Suppressor macrophage treated with lipopolysaccharide for 1 hour (primary cell): ENCODE measurements at regions not wholly inside any gene's neighbourhood (a gene's known extent, or its start where the extent isn't known, plus 50 kb on each side); places are given as distances from the start of the nearest gene placed in this dataset.

Source experiments
- DNase-seq, 3 donors: peaks; one replicate each; pipeline ENCODE4 v3.0.0-alpha.2; 2020 to 2022

DNA sequence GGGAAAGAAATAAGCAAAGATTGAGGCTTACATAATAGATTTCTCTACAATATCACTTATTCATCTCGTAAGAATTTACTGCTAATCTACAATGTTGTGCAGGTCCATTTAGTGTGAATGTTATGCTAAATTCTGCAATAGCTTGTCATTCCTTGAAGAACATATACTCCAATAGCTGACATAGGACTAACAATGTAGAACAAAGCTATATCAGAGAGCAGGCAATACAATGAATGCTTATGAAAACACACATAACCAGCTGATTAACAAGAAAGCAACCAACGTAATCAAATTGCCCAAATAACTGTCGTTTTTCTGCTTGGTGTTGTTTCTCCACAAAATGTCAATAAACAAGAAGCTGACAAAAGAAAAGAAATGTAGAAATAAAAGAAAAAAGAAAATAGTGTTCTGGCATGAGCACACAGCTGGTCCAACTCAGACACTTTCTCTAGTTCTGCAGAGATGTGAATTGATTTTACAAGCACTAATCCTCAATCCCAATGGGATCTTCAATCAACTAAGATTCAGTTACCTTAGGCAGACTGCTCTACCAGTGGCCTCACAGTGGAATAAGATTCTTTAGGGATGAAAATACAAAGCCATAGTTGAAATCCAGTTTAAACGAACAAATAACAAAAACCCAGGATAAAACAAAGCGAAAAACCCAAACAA, 1024.7 kb upstream of the PIK3C3 start:
- no peak for DNase-seq

DNA sequence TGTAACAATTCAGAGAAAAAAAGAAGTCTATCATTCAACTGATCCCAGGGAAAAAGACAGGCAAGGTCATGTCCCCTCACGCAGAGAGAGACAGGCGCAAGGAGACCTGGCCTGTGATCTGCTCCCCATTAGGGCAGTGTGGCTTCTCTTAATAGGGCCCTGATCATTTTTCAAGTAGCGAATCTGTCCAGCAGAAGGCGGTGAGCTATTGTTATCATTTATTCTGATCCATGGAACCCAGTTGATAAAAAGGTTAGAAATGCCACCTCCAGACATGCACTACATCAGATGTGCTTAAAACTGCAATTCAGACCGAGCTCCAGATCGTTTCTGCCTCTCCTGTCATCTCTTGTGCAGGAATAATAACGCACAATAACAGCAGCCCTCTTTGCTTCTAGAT, 1025.6 kb upstream of the PIK3C3 start:
- no peak for DNase-seq

DNA sequence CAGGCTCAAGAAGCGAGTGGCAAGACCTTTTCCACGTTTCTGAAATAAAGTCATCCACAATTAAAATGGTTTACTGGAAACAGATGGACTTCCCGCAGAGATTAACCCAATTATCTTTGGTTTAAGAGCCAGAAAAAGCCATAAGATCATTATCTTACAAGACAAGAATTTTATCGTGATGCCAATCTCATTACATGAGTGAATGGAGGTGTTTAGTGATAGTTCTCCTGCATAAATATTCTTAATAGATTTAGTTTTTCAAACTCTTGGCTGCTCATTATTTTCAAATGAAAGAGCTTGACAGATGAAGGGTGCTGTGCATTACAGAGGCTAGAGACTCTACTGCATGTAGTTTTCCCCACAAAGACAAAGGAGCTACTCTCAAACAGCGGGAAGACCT, 1028.4 kb upstream of the PIK3C3 start:
- DNase-seq: no peak

DNA sequence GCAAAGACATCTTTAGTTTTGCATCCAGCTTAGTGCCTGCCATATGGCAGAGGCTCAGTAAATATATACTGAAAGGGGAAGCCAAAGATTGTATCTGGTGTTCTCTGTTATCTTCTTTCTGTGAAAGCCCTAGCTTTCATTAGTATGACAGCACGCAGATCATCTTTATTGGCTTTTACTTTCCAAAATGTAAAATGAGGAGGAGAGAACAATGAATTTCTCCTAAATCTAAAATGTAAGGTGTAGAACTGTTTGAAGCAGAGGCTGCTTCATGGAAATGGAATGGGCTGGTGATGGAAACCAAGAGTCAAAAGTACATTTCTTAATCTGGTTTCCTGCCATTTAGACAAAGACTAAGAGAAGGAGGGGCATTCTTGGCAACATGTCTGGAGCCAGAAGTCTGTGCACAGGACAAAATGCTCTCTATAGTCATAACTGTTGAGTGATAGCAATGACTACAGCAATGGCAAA, 1029.9 kb upstream of the PIK3C3 start:
- no peak for DNase-seq

DNA sequence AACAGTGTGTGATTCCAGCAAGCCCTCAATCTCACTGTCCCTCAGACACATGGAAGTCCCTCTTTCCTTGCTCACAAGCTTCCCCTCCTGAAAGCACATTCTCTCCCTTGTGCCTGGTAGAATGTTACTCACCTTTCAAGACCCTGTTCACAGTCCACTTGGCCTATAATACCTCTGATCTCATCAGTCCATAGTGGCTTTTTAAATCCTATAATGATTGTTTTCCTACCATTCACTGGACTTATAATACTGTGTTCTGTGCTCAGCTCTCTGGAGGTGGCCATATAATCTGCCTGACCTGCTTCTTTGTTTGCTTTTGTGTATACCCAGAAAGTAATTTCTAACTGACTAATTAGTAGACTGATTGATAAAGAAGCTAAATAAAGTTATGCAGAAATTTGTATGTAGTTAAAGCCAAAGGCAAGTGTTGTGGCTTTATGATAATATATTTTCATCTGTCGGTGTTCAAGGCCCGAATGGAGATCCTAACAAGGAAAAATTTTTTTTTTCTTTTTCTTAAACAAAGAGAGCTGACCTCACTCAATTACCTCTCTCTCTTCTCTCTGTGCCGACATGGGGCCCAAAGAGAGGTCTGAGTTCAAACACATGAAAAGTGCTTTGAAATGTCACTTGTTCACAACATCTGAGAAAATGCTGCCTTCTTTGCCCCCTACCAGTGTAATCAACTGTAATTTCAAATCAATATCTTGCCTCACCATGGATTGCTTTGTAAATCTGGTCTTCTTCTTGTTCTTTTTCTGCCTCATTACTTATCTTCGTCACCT, 1033.0 kb upstream of the PIK3C3 start:
- DNase-seq: no peak

DNA sequence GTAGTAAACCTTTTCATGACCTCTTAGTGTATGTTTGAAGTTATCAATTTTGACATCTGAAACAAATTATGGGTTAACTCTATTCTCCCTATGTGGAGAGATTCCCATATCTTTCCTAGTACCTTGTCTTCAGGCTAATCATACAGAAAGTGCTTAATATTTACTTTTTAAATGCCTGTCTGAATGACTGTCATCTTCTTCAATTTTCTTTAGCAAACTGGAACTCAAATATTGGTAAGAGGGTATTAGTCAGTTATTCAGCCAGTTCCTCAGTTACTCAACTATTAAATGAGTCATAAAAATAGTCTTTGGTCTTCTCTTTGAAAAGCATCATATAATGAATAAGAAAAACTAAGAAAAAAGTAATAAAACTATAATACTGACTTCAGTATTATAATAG, 1038.0 kb upstream of the PIK3C3 start:
- no peak for DNase-seq

DNA sequence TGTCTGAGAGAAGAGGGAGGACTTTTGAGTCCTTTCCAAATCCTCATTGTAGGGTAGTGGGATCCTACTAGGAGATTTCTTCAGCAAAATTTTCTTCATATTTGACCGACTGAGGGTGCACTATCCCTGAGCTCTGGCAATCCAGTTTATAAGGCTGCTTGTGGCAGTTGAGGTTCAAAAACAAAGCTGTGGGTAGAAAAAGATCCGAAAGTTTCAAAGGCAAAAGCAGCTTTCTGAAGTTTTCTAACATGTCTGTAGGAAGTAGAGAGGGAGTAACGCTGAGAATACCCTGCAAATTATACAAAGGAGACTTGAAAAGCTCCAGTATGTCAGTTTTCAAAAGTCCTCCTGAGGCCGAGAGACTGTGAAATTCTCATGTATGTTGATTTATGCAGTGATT, 1039.3 kb upstream of the PIK3C3 start:
- DNase-seq: no peak

DNA sequence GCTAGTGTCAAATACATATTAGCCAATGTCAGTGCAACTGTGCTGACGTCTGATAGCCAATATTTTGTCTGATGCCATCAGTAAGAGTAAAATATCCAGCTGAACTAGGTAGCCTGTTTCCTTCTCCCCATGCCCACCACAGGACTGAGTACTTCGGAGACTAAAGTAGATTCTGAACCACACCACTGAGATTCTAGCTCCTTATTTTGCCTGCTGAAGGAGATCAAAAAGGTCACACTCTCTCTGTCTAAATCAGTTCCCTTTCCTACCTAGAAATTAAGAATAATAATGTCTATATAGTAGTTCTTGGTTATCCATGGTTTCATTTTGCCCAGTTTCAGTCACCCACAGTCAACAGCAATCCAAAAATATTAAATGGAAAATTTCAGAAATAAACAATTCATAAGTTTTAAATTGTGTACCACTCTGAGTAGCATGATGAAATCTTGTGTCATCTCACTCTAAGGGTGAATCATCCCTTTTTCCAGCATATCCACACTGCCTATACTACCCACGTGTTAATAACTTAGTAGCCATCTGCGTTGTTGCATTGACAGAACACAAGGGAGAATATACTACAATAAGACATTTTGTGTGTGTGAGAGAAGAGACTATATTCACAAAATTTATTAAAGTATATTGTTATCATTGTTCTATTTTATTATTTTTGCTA, 1043.3 kb upstream of the PIK3C3 start:
- no peak for DNase-seq

DNA sequence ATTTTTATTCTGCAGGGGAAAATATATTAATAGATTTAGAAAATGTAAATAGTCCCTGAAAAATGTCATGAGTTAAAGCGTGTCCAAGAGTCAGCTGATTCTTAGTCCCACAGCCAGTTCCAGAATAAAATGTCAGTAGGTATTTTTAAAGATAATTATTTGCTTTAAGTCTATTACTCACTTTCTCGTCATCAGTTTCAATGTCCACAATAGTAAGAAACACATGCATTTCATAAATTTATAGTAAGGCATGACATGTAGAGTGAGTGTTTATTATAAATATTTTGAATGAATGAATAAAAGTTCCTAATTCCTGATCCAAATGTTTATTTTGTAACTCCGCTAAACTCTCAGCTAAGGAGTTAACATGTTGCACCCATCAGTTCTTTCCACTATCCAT, 1044.0 kb upstream of the PIK3C3 start:
- no peak for DNase-seq

DNA sequence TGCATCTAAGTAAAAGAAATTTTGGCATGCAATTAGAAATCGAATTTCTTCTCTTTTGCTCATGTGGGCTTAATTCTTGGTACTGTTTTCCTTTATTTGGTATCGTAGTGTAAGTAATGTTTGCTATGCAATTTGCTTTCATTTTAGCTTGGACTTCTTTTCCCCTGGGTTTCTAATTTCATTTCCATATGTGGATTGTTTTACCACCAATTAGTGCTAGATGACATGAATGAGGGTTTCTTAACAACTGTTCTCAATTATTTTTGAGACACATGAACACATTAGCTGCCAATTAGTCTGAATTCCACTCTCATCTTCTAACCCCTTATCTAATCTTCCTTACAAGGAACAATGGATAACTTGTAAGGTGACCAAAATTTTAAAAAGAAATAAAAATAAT, 1047.2 kb upstream of the PIK3C3 start:
- DNase-seq: no peak

DNA sequence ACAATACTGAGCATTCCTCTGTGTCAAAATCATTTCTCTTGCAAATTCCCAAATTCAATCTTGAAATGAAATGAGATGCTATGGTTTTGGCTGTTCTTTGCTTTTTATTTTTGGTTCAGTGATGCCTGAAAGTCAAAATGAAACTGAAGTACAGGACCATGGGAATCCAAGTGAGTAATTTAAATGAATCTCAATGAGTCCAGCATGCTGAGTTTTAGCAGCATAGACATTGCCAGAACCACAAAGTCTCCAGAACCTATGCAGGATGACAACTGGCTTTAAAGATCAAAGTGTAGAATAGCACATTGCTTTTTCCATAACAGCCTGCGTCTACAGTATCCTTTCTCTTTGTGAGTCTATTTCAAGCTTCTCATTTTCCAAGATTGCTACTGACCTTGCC, 1050.7 kb upstream of the PIK3C3 start:
- no peak for DNase-seq

DNA sequence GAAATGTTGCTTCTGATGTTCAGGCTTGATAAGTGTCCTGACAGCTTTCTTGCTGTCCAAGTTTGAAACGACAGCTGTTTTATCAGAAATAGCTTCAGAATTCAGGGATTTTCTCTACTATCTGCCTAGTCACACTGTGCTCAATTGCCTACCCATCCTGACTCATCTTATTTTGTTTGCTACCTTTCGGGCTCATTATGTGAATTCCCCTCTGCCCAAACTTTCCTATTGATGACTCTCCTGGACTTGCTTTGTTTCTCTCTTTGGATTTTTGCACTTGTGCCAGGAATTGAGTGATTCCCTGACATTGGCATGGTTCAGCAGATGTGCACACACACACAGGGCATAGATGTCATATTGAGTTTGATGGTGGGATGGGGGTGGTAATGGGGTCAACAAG, 1052.6 kb upstream of the PIK3C3 start:
- no peak for DNase-seq

DNA sequence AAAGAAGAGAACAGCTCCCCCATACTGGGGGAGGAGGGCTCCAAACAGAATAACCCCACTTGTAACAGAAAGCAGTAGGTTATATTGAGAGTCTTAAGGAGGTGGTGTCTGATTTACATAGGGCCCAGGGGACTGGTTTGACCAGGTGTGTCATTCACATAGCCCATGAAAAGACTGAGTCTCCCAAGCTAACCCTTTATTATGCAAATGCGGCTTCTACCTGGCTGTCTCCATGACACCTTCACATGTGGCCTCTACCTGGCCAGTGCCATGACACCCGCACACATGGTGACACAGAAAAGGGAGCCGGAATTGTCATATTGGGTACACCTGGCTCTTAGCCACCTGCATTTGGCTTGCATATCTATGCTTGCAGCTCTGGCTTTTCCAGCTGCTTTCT, 1057.2 kb upstream of the PIK3C3 start:
- no peak for DNase-seq

DNA sequence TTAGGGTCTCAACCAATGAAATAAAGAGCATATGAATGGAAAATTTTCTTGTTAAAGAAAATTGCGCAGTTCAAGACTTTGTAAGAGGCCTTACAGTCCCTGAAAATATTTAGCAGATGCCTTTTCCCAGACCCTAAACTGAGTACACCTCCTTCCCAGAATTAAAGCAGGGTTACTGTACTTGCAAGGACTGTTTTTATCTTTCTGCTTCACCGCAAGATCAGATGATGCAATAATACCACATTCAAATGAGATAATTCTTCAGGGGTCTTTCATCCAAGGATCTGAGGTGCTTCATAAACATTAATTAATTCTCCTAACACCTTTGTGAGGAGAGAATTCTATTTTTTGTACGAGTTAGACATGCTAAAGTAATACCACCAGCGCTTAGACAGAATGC, 1071.8 kb upstream of the PIK3C3 start:
- DNase-seq: no peak

DNA sequence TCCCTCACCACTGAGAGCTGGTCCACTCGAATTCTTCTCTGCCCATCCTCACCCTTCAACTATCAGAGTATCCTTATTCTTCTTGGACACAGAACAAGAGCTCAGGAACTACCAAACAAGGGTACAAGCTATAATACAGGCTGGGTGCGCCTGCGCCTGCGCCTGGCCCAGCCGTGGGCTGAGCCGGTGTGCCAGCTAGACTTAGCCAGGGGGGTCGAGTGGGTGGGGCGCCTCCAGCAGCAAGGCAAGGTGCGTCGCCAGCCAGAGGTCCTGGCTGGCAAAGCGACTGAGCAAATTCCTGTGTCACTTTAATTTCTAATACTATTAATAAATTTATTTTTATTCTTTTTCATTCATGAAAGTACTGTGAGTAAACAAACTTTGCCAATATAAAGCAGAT, 1072.6 kb upstream of the PIK3C3 start:
- no peak for DNase-seq

DNA sequence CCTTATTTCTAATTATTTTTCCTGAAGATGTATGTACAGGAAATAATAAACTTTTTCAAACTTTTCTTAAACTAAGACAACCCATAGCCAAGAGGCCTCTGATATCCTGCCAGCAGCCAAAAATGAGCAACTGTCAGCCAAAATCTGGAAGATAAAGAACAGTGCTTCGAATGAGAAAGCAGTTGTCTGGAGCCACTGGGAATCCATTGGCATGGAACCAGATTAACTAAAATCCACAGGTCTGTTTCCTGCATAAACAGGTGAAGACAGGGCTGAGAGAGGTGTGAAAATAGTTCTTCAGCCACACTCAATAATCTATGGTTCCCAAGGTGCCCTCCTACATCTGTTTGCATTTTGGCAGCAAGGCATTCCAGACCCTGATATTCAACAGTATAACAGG, 1076.7 kb upstream of the PIK3C3 start:
- DNase-seq: no peak

DNA sequence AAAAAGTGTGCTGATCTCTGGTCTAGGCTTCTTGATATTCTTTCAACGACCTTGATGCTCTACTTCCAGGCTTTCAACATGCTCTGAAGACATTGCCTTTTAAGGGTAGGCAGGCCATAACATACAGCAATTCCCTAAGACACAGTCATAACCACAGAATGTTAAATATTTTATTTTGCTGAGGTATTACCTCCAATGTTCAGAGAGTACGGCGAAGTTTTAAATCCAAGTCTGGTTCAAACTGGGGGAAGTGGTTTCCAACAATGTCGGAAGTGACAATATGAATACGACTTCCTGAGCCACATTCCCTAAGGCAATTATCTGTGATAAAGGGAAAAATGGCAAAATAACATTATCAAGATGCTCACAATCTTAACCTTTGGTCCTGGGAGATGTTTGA, 1077.9 kb upstream of the PIK3C3 start:
- no peak for DNase-seq

DNA sequence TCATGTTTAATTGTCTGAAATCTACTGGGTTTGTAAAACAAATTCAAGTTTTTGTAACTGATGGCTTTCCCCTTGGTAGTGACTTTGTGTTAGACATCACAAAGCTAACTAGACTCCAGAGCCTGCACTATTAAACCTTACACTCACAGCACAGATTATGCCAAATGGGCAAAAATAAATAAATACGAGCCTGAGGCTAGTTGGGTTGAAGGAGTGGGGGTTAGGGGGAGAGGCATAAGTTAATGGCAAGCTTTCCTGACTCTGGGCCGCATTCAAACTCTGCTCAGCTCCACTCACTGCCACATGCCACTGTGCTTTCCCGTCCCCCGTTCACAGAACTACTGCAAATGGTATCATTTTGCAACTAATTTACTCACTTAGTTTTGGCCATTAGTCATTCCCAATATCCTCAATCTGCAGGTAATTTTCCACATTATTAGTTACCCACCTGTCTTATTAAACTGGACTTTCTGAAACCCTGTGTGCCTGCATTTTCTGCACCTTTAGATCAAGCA, 1079.9 kb upstream of the PIK3C3 start:
- DNase-seq: no peak

DNA sequence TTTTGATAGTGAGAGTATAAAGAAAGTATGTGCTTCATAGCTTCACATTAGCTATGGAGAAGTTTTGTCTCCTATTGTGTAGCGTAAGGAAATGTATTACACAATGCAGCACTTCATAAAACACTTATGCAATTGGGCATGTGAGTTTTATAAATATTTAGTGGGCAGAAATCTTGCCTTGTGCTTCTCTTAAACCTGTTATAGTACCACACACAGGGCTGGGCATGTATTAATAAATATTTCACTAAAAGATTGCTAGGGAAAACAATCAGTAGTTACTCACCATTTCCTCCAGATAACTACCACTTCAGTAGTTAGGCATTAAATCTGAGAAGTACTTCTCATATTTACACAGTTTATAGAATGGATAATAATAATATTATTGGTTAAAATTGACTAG, 1080.8 kb upstream of the PIK3C3 start:
- no peak for DNase-seq

DNA sequence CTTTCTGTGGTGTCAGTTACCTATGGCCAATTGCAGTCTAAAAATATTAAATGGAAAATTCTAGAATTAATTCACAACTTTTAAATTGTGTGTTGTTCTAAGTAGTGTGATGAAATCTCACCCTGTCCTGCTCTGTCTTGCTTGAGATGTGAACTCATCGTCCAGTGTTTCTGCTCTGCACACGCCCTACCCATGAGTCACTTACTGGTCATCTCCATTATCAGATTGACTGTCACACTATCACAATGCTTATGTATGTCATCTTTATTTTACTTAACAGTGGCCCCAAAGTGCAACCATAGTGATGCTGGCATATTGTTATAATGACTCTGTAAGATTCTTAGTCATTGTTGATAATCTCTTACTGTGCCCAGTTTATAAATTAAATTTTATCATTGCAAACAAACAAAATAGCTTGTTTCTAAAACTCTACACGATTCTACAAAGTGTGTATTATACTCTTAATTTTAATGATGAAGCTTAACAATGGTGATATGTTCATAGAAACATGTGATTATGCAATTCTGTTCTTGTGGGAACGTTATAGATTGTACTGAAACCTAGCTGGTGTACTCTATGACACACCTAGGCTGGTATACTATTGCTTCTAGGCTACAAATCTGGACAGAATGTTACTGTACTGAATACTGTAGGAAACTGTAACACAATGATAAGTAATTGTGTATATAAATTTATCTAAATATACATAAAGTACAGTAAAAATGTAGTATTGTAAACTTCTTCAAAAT, 1086.8 kb upstream of the PIK3C3 start:
- no peak for DNase-seq

DNA sequence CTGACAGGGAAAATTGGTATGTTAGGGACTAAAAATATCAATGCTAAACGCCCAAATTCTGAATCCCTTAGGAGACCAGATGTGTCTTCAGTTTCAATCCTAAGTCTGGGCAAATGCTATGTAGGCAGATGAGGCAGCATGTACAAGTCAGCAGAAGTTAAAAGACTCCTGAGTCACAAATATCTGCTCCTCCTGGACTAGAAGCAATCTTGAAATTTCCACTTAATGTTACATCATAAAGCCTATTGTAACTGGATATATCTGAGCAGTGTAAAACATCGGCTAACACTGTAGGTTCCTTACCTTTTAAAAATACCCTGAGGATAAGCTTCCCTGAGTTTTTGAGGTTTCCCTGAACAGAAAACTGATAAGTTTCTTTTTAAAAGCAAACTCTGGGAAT, 1087.6 kb upstream of the PIK3C3 start:
- no peak for DNase-seq

DNA sequence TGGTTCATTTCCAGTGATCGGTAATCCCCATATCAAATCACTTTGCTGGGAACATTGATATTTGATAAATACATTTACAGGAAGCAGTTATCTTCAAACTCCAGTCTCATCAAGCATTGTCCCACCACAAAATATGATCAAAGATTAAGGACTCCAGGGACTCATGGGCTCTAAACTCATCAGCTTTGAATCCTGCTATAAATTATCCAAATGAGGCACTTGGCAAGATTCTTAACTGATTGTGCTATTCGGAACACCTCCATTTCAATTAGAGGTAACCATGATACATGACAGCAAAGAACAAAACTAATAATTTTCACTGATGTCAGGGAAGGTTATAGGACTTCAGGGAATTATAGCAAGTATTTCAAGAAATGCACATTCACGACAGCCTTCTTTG, 1088.1 kb upstream of the PIK3C3 start:
- DNase-seq: no peak

DNA sequence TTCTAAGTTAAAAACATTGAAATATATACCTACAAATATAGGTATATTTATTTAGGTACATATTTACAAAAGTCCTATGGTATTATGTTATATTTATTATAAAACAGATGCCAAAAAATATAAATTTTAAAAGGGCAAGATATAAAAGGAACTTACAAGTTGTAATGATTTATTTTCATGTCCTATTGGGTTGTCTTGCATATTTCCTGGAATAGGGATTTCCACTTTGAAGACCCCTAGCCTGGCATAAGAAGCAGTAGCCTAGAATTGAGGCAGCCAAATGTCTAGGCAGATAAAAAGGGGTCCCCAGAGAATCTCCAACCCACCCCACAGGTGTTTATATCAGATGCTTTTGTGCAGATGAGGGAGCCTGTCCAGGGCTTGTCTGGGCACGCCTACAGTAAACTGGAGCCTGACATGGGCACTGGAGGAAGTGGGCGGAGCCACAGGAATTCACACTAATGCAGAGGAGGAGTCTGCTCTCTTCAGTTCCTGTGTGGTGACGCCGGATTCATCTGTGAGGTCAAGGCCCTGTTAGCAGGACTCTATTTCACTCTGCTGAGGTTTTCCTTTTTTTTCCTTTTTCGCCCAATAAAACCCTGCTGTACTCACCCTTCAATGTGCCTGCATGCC, 1088.9 kb upstream of the PIK3C3 start:
- DNase-seq: no peak
